HG03097 (cell line): ENCODE measurements at regions not wholly inside any gene's neighbourhood (a gene's known extent, or its start where the extent isn't known, plus 50 kb on each side); places are given as distances from the start of the nearest gene placed in this dataset.

ENCODE experiments used
- ATAC-seq: cut with Tn5 transposase; IDR thresholded peaks from one replicate; pipeline ENCODE4 v1.9.1; 2021; ENCODE audit not compliant: unreplicated experiment, low FRiP score

- no peak for ATAC-seq
Measured at GRCh38 chr5:162474239-162474638, 406.7 kb downstream of the GABRG2 start.

GRCh38 chr5:162484095-162484494, 416.5 kb downstream of the GABRG2 start:
- ATAC-seq: no peak

- no peak for ATAC-seq
Measured at GRCh38 chr5:162484986-162485385, 417.4 kb downstream of the GABRG2 start.

GRCh38 chr5:162485666-162486292, 418.2 kb downstream of the GABRG2 start:
- ATAC-seq: no peak

GRCh38 chr5:162487528-162488525, 420.3 kb downstream of the GABRG2 start:
- ATAC-seq: no peak

- no peak for ATAC-seq
Measured at GRCh38 chr5:162496100-162496808, 428.7 kb downstream of the GABRG2 start.

- ATAC-seq: no peak
Measured at GRCh38 chr5:162497455-162497854, 429.9 kb downstream of the GABRG2 start.

- ATAC-seq: no peak
Measured at GRCh38 chr5:162502780-162503179, 435.2 kb downstream of the GABRG2 start.

GRCh38 chr5:162503796-162504195, 436.2 kb downstream of the GABRG2 start:
- no peak for ATAC-seq

GRCh38 chr5:162512935-162513565, 445.5 kb downstream of the GABRG2 start:
- ATAC-seq: no peak

GRCh38 chr5:162514116-162514515, 446.5 kb downstream of the GABRG2 start:
- ATAC-seq: no peak

GRCh38 chr5:162520878-162521277, 453.3 kb downstream of the GABRG2 start:
- ATAC-seq: no peak

GRCh38 chr5:162529209-162529608, 461.6 kb downstream of the GABRG2 start:
- ATAC-seq: no peak

- ATAC-seq: no peak
Measured at GRCh38 chr5:162529886-162530285, 462.3 kb downstream of the GABRG2 start.

- ATAC-seq: no peak
Measured at GRCh38 chr5:162543437-162543836, 475.9 kb downstream of the GABRG2 start.

GRCh38 chr5:162544905-162545304, 477.3 kb downstream of the GABRG2 start:
- ATAC-seq: no peak

GRCh38 chr5:162550236-162550635, 482.7 kb downstream of the GABRG2 start:
- no peak for ATAC-seq

- ATAC-seq: no peak
Measured at GRCh38 chr5:162558120-162558519, 490.5 kb downstream of the GABRG2 start.

GRCh38 chr5:162567644-162568043, 500.1 kb downstream of the GABRG2 start:
- no peak for ATAC-seq

- ATAC-seq: no peak
Measured at GRCh38 chr5:162573758-162574157, 506.2 kb downstream of the GABRG2 start.

GRCh38 chr5:162591724-162592123, 524.2 kb downstream of the GABRG2 start:
- no peak for ATAC-seq
